SU-DHL-6 (cell line): ENCODE measurements at regions not wholly inside any gene's neighbourhood (a gene's known extent, or its start where the extent isn't known, plus 50 kb on each side); places are given as distances from the start of the nearest gene placed in this dataset.

ENCODE experiments used
- H2AFZ ChIP-seq: fragments of 200-600 bp; sonication (generic); 2 replicates; pipeline ENCODE4 v1.6.1; 2014; ENCODE audit warnings: low read depth, mild to moderate bottlenecking, moderate library complexity, mixed read lengths, antibody characterized with exemption, low read length; ENCODE audit not compliant: severe bottlenecking
- H3F3A ChIP-seq: fragments of 200-600 bp; shearing (Covaris generic); 2 replicates; pipeline ENCODE4 v1.6.0; 2016; ENCODE audit warnings: antibody characterized with exemption, mild to moderate bottlenecking; ENCODE audit not compliant: insufficient read depth
- H3K27ac ChIP-seq: fragments of 200-600 bp; sonication (generic); 2 replicates; pipeline ENCODE4 v1.5.1; 2016; ENCODE audit warnings: low read depth, mild to moderate bottlenecking, low read length, moderate library complexity, mixed read lengths
- H3K27me3 ChIP-seq: fragments of 200-600 bp; sonication (generic), shearing (Covaris generic); 2 replicates; pipeline ENCODE4 v1.6.0; 2014; ENCODE audit warnings: mild to moderate bottlenecking, low read length
- H3K36me3 ChIP-seq: fragments of 200-600 bp; sonication (generic); 2 replicates; pipeline ENCODE4 v1.6.1; 2014; ENCODE audit warnings: mild to moderate bottlenecking, low read length, mixed read lengths
- H3K4me2 ChIP-seq: fragments of 300-600, 200-600 bp; shearing (Covaris generic), sonication (generic); 2 replicates; pipeline ENCODE4 v1.6.0; 2014; ENCODE audit warnings: low read length, low read depth, mild to moderate bottlenecking; ENCODE audit not compliant: poor library complexity, severe bottlenecking
- H3K4me3 ChIP-seq: fragments of 200-600 bp; sonication (generic); 2 replicates; pipeline ENCODE4 v1.5.1; 2014; ENCODE audit warnings: antibody characterized with exemption, low read length, mild to moderate bottlenecking, mixed read lengths; ENCODE audit not compliant: insufficient read depth, poor library complexity, severe bottlenecking
- H3K79me2 ChIP-seq: fragments of 200-600 bp; sonication (generic); 2 replicates; pipeline ENCODE4 v1.6.1; 2014; ENCODE audit warnings: mild to moderate bottlenecking, low read length, moderate library complexity; ENCODE audit not compliant: insufficient read depth
- H3K9ac ChIP-seq: fragments of 200-600 bp; sonication (generic); 2 replicates; pipeline ENCODE4 v1.7.0; 2014; ENCODE audit warnings: mild to moderate bottlenecking, low read length
- H3K9me2 ChIP-seq: fragments of 200-600 bp; sonication (generic); replicated peaks from 2 replicates; pipeline ENCODE4 v1.6.1; 2014; ENCODE audit warnings: low read length; ENCODE audit not compliant: insufficient read depth
- H3K9me3 ChIP-seq: fragments of 200-600 bp; sonication (generic); 2 replicates; pipeline ENCODE4 v1.6.1; 2014; ENCODE audit warnings: low read length, mixed read lengths; ENCODE audit not compliant: insufficient read depth
- H4K20me1 ChIP-seq: fragments of 200-600 bp; sonication (generic); 2 replicates; pipeline ENCODE4 v1.6.1; 2014; ENCODE audit warnings: low read depth, mild to moderate bottlenecking, antibody characterized with exemption, low read length, moderate library complexity, mixed read lengths
- CTCF ChIP-seq: fragments of 200-600 bp; sonication (generic); IDR thresholded peaks from one replicate; pipeline ENCODE4 v1.5.1; 2017; ENCODE audit warnings: antibody characterized with exemption, mild to moderate bottlenecking, low read length, moderate library complexity; ENCODE audit not compliant: insufficient read depth, poor library complexity, severe bottlenecking
- EZH2phosphoT487 ChIP-seq: fragments of 200-600 bp; sonication (generic), shearing (Covaris generic); conservative IDR thresholded peaks from 2 replicates; pipeline ENCODE4 v1.6.1; 2018; ENCODE audit warnings: mild to moderate bottlenecking, antibody characterized with exemption, low read length, moderate library complexity, mixed read lengths

- no peaks in the 10 kb centered on the region for H3F3A ChIP-seq
- H3K79me2 ChIP-seq: no peaks in the 10 kb centered on the region
- H4K20me1 ChIP-seq: no peaks in the 10 kb centered on the region
- H3K9me3 ChIP-seq: no peaks in the 10 kb centered on the region
- H3K27me3 ChIP-seq: no peaks in the 10 kb centered on the region
- no peak overlapping the region for H3K9ac ChIP-seq
- H3K4me3 ChIP-seq: no peak overlapping the region
- no peak overlapping the region for H2AFZ ChIP-seq
- no peaks in the 10 kb centered on the region for H3K36me3 ChIP-seq
- TF ChIP-seq EZH2phosphoT487 (no peak), CTCF (no peak)
- H3K4me2 ChIP-seq: no peak overlapping the region
- H3K9me2 ChIP-seq: no peaks in the 10 kb centered on the region
- no peak overlapping the region for H3K27ac ChIP-seq
These were observed 313.8 kb downstream of the HDGFL1 start for GRCh38 chr6:22883061-22883717.

DNA sequence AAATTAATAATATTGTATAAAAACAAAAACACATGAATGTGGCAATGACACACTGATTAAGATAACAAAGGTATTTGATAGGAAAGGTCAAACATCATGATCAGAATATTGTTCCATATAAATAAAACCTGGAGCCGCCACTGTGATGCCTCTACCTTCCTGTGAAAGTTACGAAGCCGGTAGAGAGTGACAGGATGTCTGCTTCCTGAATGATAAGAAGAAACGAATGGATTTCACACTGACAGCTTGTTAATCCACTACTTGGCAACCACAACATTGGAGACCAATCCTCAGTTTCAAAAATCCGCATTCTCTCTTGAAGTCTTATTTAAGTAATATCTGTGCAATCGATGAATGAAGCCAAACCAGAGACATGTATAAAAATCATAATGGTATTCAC, 315.1 kb downstream of the HDGFL1 start:
- Histone ChIP-seq H3K4me3 (no peak overlapping the region), H3K79me2 (no peaks in the 10 kb centered on the region), H3K9ac (no peak overlapping the region), H3K9me2 (no peaks in the 10 kb centered on the region), H3K36me3 (no peaks in the 10 kb centered on the region), H3K27me3 (no peaks in the 10 kb centered on the region), H3K27ac (no peak overlapping the region), H3K4me2 (no peak overlapping the region), H3F3A (no peaks in the 10 kb centered on the region), H2AFZ (no peak overlapping the region), H4K20me1 (no peaks in the 10 kb centered on the region), H3K9me3 (no peaks in the 10 kb centered on the region)
- no peak for TF ChIP-seq EZH2phosphoT487
- no peak for TF ChIP-seq CTCF

GRCh38 chr6:22886650-22887581, 317.6 kb downstream of the HDGFL1 start:
- Histone ChIP-seq H3K79me2 (no peaks in the 10 kb centered on the region), H3F3A (no peaks in the 10 kb centered on the region), H3K4me3 (no peak overlapping the region), H3K9me2 (no peaks in the 10 kb centered on the region), H3K4me2 (no peak overlapping the region), H3K27me3 (no peaks in the 10 kb centered on the region), H3K36me3 (no peaks in the 10 kb centered on the region), H4K20me1 (no peaks in the 10 kb centered on the region), H3K9ac (no peak overlapping the region), H3K9me3 (no peaks in the 10 kb centered on the region), H3K27ac (no peak overlapping the region), H2AFZ (no peak overlapping the region)
- TF ChIP-seq EZH2phosphoT487 (no peak), CTCF (no peak)
